ENCODE measurements at regions not wholly inside any gene's neighbourhood (a gene's known extent, or its start where the extent isn't known, plus 50 kb on each side); places are given as distances from the start of the nearest gene placed in this dataset.

GRCh38 chr12:83818881-83819280 lies 1093.7 kb downstream of the SLC6A15 start:
- H3K9me3 ChIP-seq (ENCODE audit: control insufficient read depth, insufficient read depth, low read length) = no peaks in the 10 kb centered on the region
- H3K36me3 ChIP-seq (ENCODE audit: control insufficient read depth, insufficient read depth, low read length) = no peaks in the 10 kb centered on the region
- no peaks in the 10 kb centered on the region for H3K27me3 ChIP-seq (ENCODE audit: control insufficient read depth, insufficient read depth, low read length)
- no peak overlapping the region for H3K4me3 ChIP-seq (ENCODE audit: low read depth, low read length)
- H3K4me1 ChIP-seq (ENCODE audit: control insufficient read depth, insufficient read depth, low read length) = no peaks in the 10 kb centered on the region
- H3K9ac ChIP-seq (ENCODE audit: low read depth, low read length) = no peak overlapping the region

GRCh38 chr12:83817730-83818129 lies 1094.9 kb downstream of the SLC6A15 start:
- Histone ChIP-seq H3K4me1 (ENCODE audit: control insufficient read depth, insufficient read depth, low read length) (no peaks in the 10 kb centered on the region), H3K9ac (ENCODE audit: low read depth, low read length) (no peak overlapping the region), H3K9me3 (ENCODE audit: control insufficient read depth, insufficient read depth, low read length) (no peaks in the 10 kb centered on the region), H3K36me3 (ENCODE audit: control insufficient read depth, insufficient read depth, low read length) (no peaks in the 10 kb centered on the region), H3K4me3 (ENCODE audit: low read depth, low read length) (no peak overlapping the region), H3K27me3 (ENCODE audit: control insufficient read depth, insufficient read depth, low read length) (no peaks in the 10 kb centered on the region)

GRCh38 chr12:83808591-83808990 lies 1104.0 kb downstream of the SLC6A15 start:
- Histone ChIP-seq H3K36me3 (ENCODE audit: control insufficient read depth, insufficient read depth, low read length) (no peaks in the 10 kb centered on the region), H3K9ac (ENCODE audit: low read depth, low read length) (no peak overlapping the region), H3K27me3 (ENCODE audit: control insufficient read depth, insufficient read depth, low read length) (no peaks in the 10 kb centered on the region), H3K9me3 (ENCODE audit: control insufficient read depth, insufficient read depth, low read length) (no peaks in the 10 kb centered on the region), H3K4me3 (ENCODE audit: low read depth, low read length) (no peak overlapping the region), H3K4me1 (ENCODE audit: control insufficient read depth, insufficient read depth, low read length) (no peaks in the 10 kb centered on the region)

- H3K9me3 ChIP-seq (ENCODE audit: control insufficient read depth, insufficient read depth, low read length) = no peaks in the 10 kb centered on the region
- no peaks in the 10 kb centered on the region for H3K27me3 ChIP-seq (ENCODE audit: control insufficient read depth, insufficient read depth, low read length)
Measured at GRCh38 chr12:83807871-83808270, 1104.7 kb downstream of the SLC6A15 start.

GRCh38 chr12:83805873-83806272 lies 1106.7 kb downstream of the SLC6A15 start:
- Histone ChIP-seq H3K27me3 (ENCODE audit: control insufficient read depth, insufficient read depth, low read length) (no peaks in the 10 kb centered on the region), H3K9me3 (ENCODE audit: control insufficient read depth, insufficient read depth, low read length) (no peaks in the 10 kb centered on the region), H3K9ac (ENCODE audit: low read depth, low read length) (no peak overlapping the region), H3K36me3 (ENCODE audit: control insufficient read depth, insufficient read depth, low read length) (no peaks in the 10 kb centered on the region), H3K4me1 (ENCODE audit: control insufficient read depth, insufficient read depth, low read length) (no peaks in the 10 kb centered on the region), H3K4me3 (ENCODE audit: low read depth, low read length) (no peak overlapping the region)

More at GRCh38 chr12:83807871-83808270, 1104.7 kb downstream of the SLC6A15 start:
- H3K36me3 ChIP-seq (ENCODE audit: control insufficient read depth, insufficient read depth, low read length) = no peaks in the 10 kb centered on the region
- H3K9ac ChIP-seq (ENCODE audit: low read depth, low read length) = no peak overlapping the region
- H3K4me1 ChIP-seq (ENCODE audit: control insufficient read depth, insufficient read depth, low read length) = no peaks in the 10 kb centered on the region
- no peak overlapping the region for H3K4me3 ChIP-seq (ENCODE audit: low read depth, low read length)

- Histone ChIP-seq H3K4me1 (ENCODE audit: control insufficient read depth, insufficient read depth, low read length) (no peaks in the 10 kb centered on the region), H3K9ac (ENCODE audit: low read depth, low read length) (no peak overlapping the region), H3K36me3 (ENCODE audit: control insufficient read depth, insufficient read depth, low read length) (no peaks in the 10 kb centered on the region), H3K9me3 (ENCODE audit: control insufficient read depth, insufficient read depth, low read length) (no peaks in the 10 kb centered on the region), H3K4me3 (ENCODE audit: low read depth, low read length) (no peak overlapping the region), H3K27me3 (ENCODE audit: control insufficient read depth, insufficient read depth, low read length) (no peaks in the 10 kb centered on the region)
Measured at GRCh38 chr12:83805156-83805772, 1107.3 kb downstream of the SLC6A15 start.

GRCh38 chr12:83801972-83802371 lies 1110.6 kb downstream of the SLC6A15 start:
- Histone ChIP-seq H3K9ac (ENCODE audit: low read depth, low read length) (no peak overlapping the region), H3K4me1 (ENCODE audit: control insufficient read depth, insufficient read depth, low read length) (no peaks in the 10 kb centered on the region), H3K36me3 (ENCODE audit: control insufficient read depth, insufficient read depth, low read length) (no peaks in the 10 kb centered on the region), H3K27me3 (ENCODE audit: control insufficient read depth, insufficient read depth, low read length) (no peaks in the 10 kb centered on the region), H3K9me3 (ENCODE audit: control insufficient read depth, insufficient read depth, low read length) (no peaks in the 10 kb centered on the region), H3K4me3 (ENCODE audit: low read depth, low read length) (no peak overlapping the region)

GRCh38 chr12:83800022-83800421 lies 1112.6 kb downstream of the SLC6A15 start:
- Histone ChIP-seq H3K4me3 (ENCODE audit: low read depth, low read length) (no peak overlapping the region), H3K4me1 (ENCODE audit: control insufficient read depth, insufficient read depth, low read length) (no peaks in the 10 kb centered on the region), H3K27me3 (ENCODE audit: control insufficient read depth, insufficient read depth, low read length) (no peaks in the 10 kb centered on the region), H3K9ac (ENCODE audit: low read depth, low read length) (no peak overlapping the region), H3K9me3 (ENCODE audit: control insufficient read depth, insufficient read depth, low read length) (no peaks in the 10 kb centered on the region), H3K36me3 (ENCODE audit: control insufficient read depth, insufficient read depth, low read length) (no peaks in the 10 kb centered on the region)

GRCh38 chr12:83796531-83796930 lies 1109.8 kb downstream of the TMTC2 start:
- Histone ChIP-seq H3K36me3 (ENCODE audit: control insufficient read depth, insufficient read depth, low read length) (no peaks in the 10 kb centered on the region), H3K4me1 (ENCODE audit: control insufficient read depth, insufficient read depth, low read length) (peaks cover 3% of the 10 kb centered on the region)

GRCh38 chr12:83793616-83794015 lies 1106.9 kb downstream of the TMTC2 start:
- Histone ChIP-seq H3K4me1 (ENCODE audit: control insufficient read depth, insufficient read depth, low read length) (peaks cover 4% of the 10 kb centered on the region), H3K9ac (ENCODE audit: low read depth, low read length) (no peak overlapping the region), H3K4me3 (ENCODE audit: low read depth, low read length) (no peak overlapping the region), H3K36me3 (ENCODE audit: control insufficient read depth, insufficient read depth, low read length) (no peaks in the 10 kb centered on the region), H3K27me3 (ENCODE audit: control insufficient read depth, insufficient read depth, low read length) (no peaks in the 10 kb centered on the region), H3K9me3 (ENCODE audit: control insufficient read depth, insufficient read depth, low read length) (no peaks in the 10 kb centered on the region)

More at GRCh38 chr12:83796531-83796930, 1109.8 kb downstream of the TMTC2 start:
- no peak overlapping the region for H3K9ac ChIP-seq (ENCODE audit: low read depth, low read length)
- no peaks in the 10 kb centered on the region for H3K27me3 ChIP-seq (ENCODE audit: control insufficient read depth, insufficient read depth, low read length)
- no peak overlapping the region for H3K4me3 ChIP-seq (ENCODE audit: low read depth, low read length)
- no peaks in the 10 kb centered on the region for H3K9me3 ChIP-seq (ENCODE audit: control insufficient read depth, insufficient read depth, low read length)

GRCh38 chr12:83784298-83784890 lies 1097.7 kb downstream of the TMTC2 start:
- H3K9me3 ChIP-seq (ENCODE audit: control insufficient read depth, insufficient read depth, low read length) = no peaks in the 10 kb centered on the region
- H3K9ac ChIP-seq (ENCODE audit: low read depth, low read length) = no peak overlapping the region
- H3K27me3 ChIP-seq (ENCODE audit: control insufficient read depth, insufficient read depth, low read length) = peaks cover 3% of the 10 kb centered on the region
- H3K4me3 ChIP-seq (ENCODE audit: low read depth, low read length) = no peak overlapping the region
- no peaks in the 10 kb centered on the region for H3K36me3 ChIP-seq (ENCODE audit: control insufficient read depth, insufficient read depth, low read length)
- H3K4me1 ChIP-seq (ENCODE audit: control insufficient read depth, insufficient read depth, low read length) = no peaks in the 10 kb centered on the region

- Histone ChIP-seq H3K4me1 (ENCODE audit: control insufficient read depth, insufficient read depth, low read length) (no peaks in the 10 kb centered on the region), H3K4me3 (ENCODE audit: low read depth, low read length) (no peak overlapping the region), H3K9me3 (ENCODE audit: control insufficient read depth, insufficient read depth, low read length) (no peaks in the 10 kb centered on the region), H3K27me3 (ENCODE audit: control insufficient read depth, insufficient read depth, low read length) (peaks cover 3% of the 10 kb centered on the region), H3K36me3 (ENCODE audit: control insufficient read depth, insufficient read depth, low read length) (no peaks in the 10 kb centered on the region), H3K9ac (ENCODE audit: low read depth, low read length) (no peak overlapping the region)
Measured at GRCh38 chr12:83779526-83779925, 1092.8 kb downstream of the TMTC2 start.

All from iPS-15b (cell line).